SU-DHL-6 (cell line): ENCODE measurements at regions not wholly inside any gene's neighbourhood (a gene's known extent, or its start where the extent isn't known, plus 50 kb on each side); places are given as distances from the start of the nearest gene placed in this dataset.

Experiments used
- CTCF ChIP-seq: fragments of 200-600 bp; sonication (generic); IDR thresholded peaks from one replicate; pipeline ENCODE4 v1.5.1; 2017; ENCODE audit warnings: antibody characterized with exemption, mild to moderate bottlenecking, low read length, moderate library complexity; ENCODE audit not compliant: insufficient read depth, poor library complexity, severe bottlenecking
- EZH2phosphoT487 ChIP-seq: fragments of 200-600 bp; sonication (generic), shearing (Covaris generic); conservative IDR thresholded peaks from 2 replicates; pipeline ENCODE4 v1.6.1; 2018; ENCODE audit warnings: mild to moderate bottlenecking, antibody characterized with exemption, low read length, moderate library complexity, mixed read lengths

GRCh38 chr18:8977166-8977565 is 125.3 kb upstream of the NDUFV2 start:
- TF ChIP-seq CTCF (no peak), EZH2phosphoT487 (no peak)
